ENCODE measurements at regions not wholly inside any gene's neighbourhood (a gene's known extent, or its start where the extent isn't known, plus 50 kb on each side); places are given as distances from the start of the nearest gene placed in this dataset.

GRCh38 chr20:57894096-57894495, 184.3 kb upstream of the PMEPA1 start (continued):
- TF ChIP-seq, protein P1, sequence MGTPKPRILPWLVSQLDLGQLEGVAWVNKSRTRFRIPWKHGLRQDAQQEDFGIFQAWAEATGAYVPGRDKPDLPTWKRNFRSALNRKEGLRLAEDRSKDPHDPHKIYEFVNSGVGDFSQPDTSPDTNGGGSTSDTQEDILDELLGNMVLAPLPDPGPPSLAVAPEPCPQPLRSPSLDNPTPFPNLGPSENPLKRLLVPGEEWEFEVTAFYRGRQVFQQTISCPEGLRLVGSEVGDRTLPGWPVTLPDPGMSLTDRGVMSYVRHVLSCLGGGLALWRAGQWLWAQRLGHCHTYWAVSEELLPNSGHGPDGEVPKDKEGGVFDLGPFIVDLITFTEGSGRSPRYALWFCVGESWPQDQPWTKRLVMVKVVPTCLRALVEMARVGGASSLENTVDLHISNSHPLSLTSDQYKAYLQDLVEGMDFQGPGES (IDR thresholded peaks at IDR 0.05), result no peak

DNA sequence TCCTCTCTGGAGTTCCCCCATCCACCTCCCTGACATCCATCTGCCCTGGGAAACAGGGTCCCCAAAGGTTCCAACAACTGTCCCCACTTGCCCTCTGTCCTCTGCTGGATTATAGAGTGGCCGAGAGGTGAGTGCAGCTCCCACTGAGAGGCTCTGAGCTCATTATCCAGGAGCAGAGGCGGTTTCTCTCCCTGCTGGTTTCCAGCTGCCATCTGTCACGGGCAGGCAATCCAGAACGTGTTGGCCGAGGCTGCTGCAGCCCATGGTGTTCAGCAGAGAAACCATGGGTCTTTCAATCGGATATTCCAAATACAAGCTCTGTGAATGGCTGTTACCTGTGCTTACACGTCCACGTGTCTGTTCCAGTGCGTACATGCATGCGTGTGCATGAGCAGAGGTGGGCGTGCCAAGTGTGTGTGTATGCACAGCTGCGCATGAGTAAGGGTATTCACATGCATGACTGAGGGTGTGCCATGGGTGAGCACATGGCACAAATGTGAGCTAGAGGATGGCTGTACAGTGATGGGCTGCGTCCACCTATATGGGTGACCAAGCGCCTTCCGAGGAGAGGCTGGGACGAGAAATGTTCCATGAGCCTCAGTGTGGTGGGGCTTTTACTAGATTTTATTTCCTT, 183.7 kb upstream of the PMEPA1 start:
- DNase-seq (ENCODE audit: low read depth, low spot score) (no peak), ATAC-seq (no peak), FAIRE-seq (no peak)
- Histone ChIP-seq H3K4me2 (ENCODE audit: control insufficient read depth, insufficient read depth) (no peak overlapping the region), H3K27ac (ENCODE audit: control insufficient read depth, insufficient read depth) (no peak overlapping the region), H3K36me3 (ENCODE audit: control insufficient read depth in 2 of 2, insufficient read depth in 2 of 2, low read length in 1 of 2) (no peaks in the 10 kb centered on the region), H3K9ac (ENCODE audit: control insufficient read depth, insufficient read depth, low read length) (no peak overlapping the region), H3K4me3 (no peak overlapping the region), H3K79me2 (ENCODE audit: control insufficient read depth, insufficient read depth, low read length) (no peaks in the 10 kb centered on the region), H2AFZ (ENCODE audit: control insufficient read depth, low read depth, low read length) (no peak overlapping the region), H3K9me3 (replicated peaks; ENCODE audit: control insufficient read depth, insufficient read depth, low read length) (no peaks in the 10 kb centered on the region), H4K20me1 (ENCODE audit: control insufficient read depth, insufficient read depth) (no peaks in the 10 kb centered on the region), H3K4me1 (ENCODE audit: control insufficient read depth, insufficient read depth, low read length) (no peaks in the 10 kb centered on the region), H3K27me3 (replicated peaks in 1 of 2; ENCODE audit: control insufficient read depth in 2 of 2, insufficient read depth in 2 of 2, low read length in 1 of 2) (peaks cover 3 to 4% of the 10 kb centered on the region in 2 experiments; a peak in 2 of 4 replicates)
- SMC1A ChIA-PET (ENCODE audit: uncharacterized antibody, unreplicated experiment), result no interaction called here
- POLR2A ChIA-PET, result no interaction called here
- intact Hi-C loops (cut with micrococcal nuclease; ENCODE audit: unreplicated experiment) (no loop called here), in situ Hi-C loops (cut with MboI) (no loop called here)
- RAD21 ChIA-PET (ENCODE audit: unreplicated experiment), result no interaction called here
- CTCF ChIA-PET, result no interaction called here
- 37% methylated on average over 16 of the region's 16 CpGs for WGBS (ENCODE audit: insufficient coverage, insufficient replicate concordance, low lambda C conversion rate, missing lambda C conversion rate)
- no peak for TF ChIP-seq YBX1 (IDR thresholded peaks at IDR 0.05)
- no peak for TF ChIP-seq ZNF217 (IDR thresholded peaks at IDR 0.05)
- no peak for TF ChIP-seq GATAD2B (conservative IDR thresholded peaks at IDR 0.05; ENCODE audit: low read depth)
- TF ChIP-seq SMARCA5 (IDR thresholded peaks at IDR 0.05), result no peak
- TF ChIP-seq NFIC (IDR thresholded peaks at IDR 0.05; ENCODE audit: low read depth, low read length), result no peak
- TF ChIP-seq ATF7 (IDR thresholded peaks at IDR 0.05; ENCODE audit: low read depth), result no peak
- TF ChIP-seq EP300 (IDR thresholded peaks at IDR 0.05; ENCODE audit: borderline replicate concordance in 1 of 2, control insufficient read depth in 1 of 2, low read depth in 2 of 2, low read length in 2 of 2), result no peak
- TF ChIP-seq MTA3 (IDR thresholded peaks at IDR 0.05; ENCODE audit: borderline replicate concordance, low read length), result no peak
- TF ChIP-seq, protein P2, sequence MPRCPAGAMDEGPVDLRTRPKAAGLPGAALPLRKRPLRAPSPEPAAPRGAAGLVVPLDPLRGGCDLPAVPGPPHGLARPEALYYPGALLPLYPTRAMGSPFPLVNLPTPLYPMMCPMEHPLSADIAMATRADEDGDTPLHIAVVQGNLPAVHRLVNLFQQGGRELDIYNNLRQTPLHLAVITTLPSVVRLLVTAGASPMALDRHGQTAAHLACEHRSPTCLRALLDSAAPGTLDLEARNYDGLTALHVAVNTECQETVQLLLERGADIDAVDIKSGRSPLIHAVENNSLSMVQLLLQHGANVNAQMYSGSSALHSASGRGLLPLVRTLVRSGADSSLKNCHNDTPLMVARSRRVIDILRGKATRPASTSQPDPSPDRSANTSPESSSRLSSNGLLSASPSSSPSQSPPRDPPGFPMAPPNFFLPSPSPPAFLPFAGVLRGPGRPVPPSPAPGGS (IDR thresholded peaks at IDR 0.05; ENCODE audit: borderline replicate concordance, insufficient read depth, low read depth, low read length, poor library complexity, severe bottlenecking), result peak; percentile 98
- TF ChIP-seq CREB1 (IDR thresholded peaks at IDR 0.05; ENCODE audit: low read depth), result no peak
- TF ChIP-seq, protein P3, sequence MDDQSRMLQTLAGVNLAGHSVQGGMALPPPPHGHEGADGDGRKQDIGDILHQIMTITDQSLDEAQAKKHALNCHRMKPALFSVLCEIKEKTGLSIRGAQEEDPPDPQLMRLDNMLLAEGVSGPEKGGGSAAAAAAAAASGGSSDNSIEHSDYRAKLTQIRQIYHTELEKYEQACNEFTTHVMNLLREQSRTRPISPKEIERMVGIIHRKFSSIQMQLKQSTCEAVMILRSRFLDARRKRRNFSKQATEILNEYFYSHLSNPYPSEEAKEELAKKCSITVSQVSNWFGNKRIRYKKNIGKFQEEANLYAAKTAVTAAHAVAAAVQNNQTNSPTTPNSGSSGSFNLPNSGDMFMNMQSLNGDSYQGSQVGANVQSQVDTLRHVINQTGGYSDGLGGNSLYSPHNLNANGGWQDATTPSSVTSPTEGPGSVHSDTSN (IDR thresholded peaks at IDR 0.05; ENCODE audit: insufficient replicate concordance, low read depth, low read length), result peak; percentile 26
- no peak for TF ChIP-seq SPI1 (IDR thresholded peaks at IDR 0.05; ENCODE audit: borderline replicate concordance, insufficient read depth, low read depth, low read length)
- TF ChIP-seq SREBF1 (IDR thresholded peaks at IDR 0.05; ENCODE audit: low read length), result no peak
- BruUV-seq (replicated peaks), result no TSS peak

All from GM12878 (cell line).